ENCODE measurements at regions not wholly inside any gene's neighbourhood (a gene's known extent, or its start where the extent isn't known, plus 50 kb on each side); places are given as distances from the start of the nearest gene placed in this dataset.

GRCh38 chr5:99621772-99622681, 693.2 kb upstream of the CHD1 start:
- Mint-ChIP-seq H3K27ac (no peak overlapping the region), H3K4me3 (no peak overlapping the region), H3K36me3 (no peaks in the 10 kb centered on the region), H3K27me3 (no peaks in the 10 kb centered on the region), H3K4me1 (no peaks in the 10 kb centered on the region), H3K9me3 (peaks cover 0 to 5% (median 2%) of the 10 kb centered on the region in 8 donors)
- Histone ChIP-seq H3K4me3 (ENCODE audit: low read length in 2 of 2) (no peak overlapping the region), H3K27ac (ENCODE audit: low read depth, low read length) (no peak overlapping the region), H3K36me3 (ENCODE audit: insufficient read depth, low read length) (no peaks in the 10 kb centered on the region), H3K4me1 (ENCODE audit: insufficient read depth, low read length) (no peaks in the 10 kb centered on the region), H3K27me3 (ENCODE audit: insufficient read depth, low read length) (no peaks in the 10 kb centered on the region), H3K9me3 (ENCODE audit: control insufficient read depth in 1 of 2, low read length in 2 of 2) (no peaks in the 10 kb centered on the region)
- CTCF ChIA-PET (ENCODE audit: partially characterized antibody) = no interaction called here
- POLR2A ChIA-PET (ENCODE audit: partially characterized antibody) = no interaction called here
- no peak for DNase-seq
- intact Hi-C loops (cut with micrococcal nuclease) = no loop called here

GRCh38 chr5:99617335-99617734, 688.5 kb upstream of the CHD1 start:
- intact Hi-C loops (cut with micrococcal nuclease) = no loop called here
- ChIA-PET POLR2A (ENCODE audit: partially characterized antibody) (no interaction called here), CTCF (ENCODE audit: partially characterized antibody) (no interaction called here)
- no peak overlapping the region for H3K27ac Mint-ChIP-seq
- H3K27me3 Mint-ChIP-seq = no peaks in the 10 kb centered on the region
- H3K36me3 Mint-ChIP-seq = no peaks in the 10 kb centered on the region
- no peaks in the 10 kb centered on the region for H3K4me1 Mint-ChIP-seq
- no peak overlapping the region for H3K4me3 Mint-ChIP-seq
- Histone ChIP-seq H3K36me3 (ENCODE audit: insufficient read depth, low read length) (no peaks in the 10 kb centered on the region), H3K9me3 (ENCODE audit: control insufficient read depth in 1 of 2, low read length in 2 of 2) (no peaks in the 10 kb centered on the region), H3K27me3 (ENCODE audit: insufficient read depth, low read length) (no peaks in the 10 kb centered on the region), H3K4me3 (ENCODE audit: low read length in 2 of 2) (no peak overlapping the region), H3K27ac (ENCODE audit: low read depth, low read length) (no peak overlapping the region), H3K4me1 (ENCODE audit: insufficient read depth, low read length) (no peaks in the 10 kb centered on the region)
- DNase-seq = no peak
- peaks cover 0 to 5% (median 2%) of the 10 kb centered on the region in 8 donors for H3K9me3 Mint-ChIP-seq

DNA sequence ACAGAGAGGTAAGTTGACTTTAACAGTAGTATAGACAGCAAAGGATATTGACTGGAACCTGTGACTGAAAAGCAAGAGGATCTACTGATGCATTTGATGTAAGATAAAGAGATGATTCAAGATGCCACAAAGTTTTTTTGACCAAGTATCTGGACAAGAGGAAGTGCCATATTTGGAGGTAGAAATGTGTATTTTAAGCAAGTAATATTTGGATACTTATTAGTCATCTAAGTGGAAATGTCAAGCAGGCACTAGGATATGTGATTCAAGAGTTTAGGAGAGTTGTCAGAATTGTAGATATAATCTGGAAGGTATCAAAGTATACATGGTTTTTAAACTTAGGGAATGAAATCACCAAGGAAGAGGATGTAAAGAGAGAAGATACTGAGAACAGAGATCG, 686.1 kb upstream of the CHD1 start:
- no peak overlapping the region for H3K27ac Mint-ChIP-seq
- DNase-seq = no peak
- ChIA-PET POLR2A (ENCODE audit: partially characterized antibody) (no interaction called here), CTCF (ENCODE audit: partially characterized antibody) (no interaction called here)
- Histone ChIP-seq H3K9me3 (ENCODE audit: control insufficient read depth in 1 of 2, low read length in 2 of 2) (no peaks in the 10 kb centered on the region), H3K4me1 (ENCODE audit: insufficient read depth, low read length) (no peaks in the 10 kb centered on the region), H3K4me3 (ENCODE audit: low read length in 2 of 2) (no peak overlapping the region), H3K27ac (ENCODE audit: low read depth, low read length) (no peak overlapping the region), H3K27me3 (ENCODE audit: insufficient read depth, low read length) (no peaks in the 10 kb centered on the region), H3K36me3 (ENCODE audit: insufficient read depth, low read length) (no peaks in the 10 kb centered on the region)
- no peaks in the 10 kb centered on the region for H3K4me1 Mint-ChIP-seq
- no peaks in the 10 kb centered on the region for H3K36me3 Mint-ChIP-seq
- peaks cover 0 to 5% (median 0%) of the 10 kb centered on the region in 8 donors for H3K9me3 Mint-ChIP-seq
- H3K27me3 Mint-ChIP-seq = no peaks in the 10 kb centered on the region
- H3K4me3 Mint-ChIP-seq = no peak overlapping the region
- intact Hi-C loops (cut with micrococcal nuclease) = no loop called here

- no peaks in the 10 kb centered on the region for H3K4me1 Mint-ChIP-seq
- H3K36me3 ChIP-seq (ENCODE audit: insufficient read depth, low read length) = no peaks in the 10 kb centered on the region
Observed at GRCh38 chr5:99607124-99607523, 678.3 kb upstream of the CHD1 start.

GRCh38 chr5:99605904-99606303, 677.1 kb upstream of the CHD1 start:
- Mint-ChIP-seq H3K27me3 (no peaks in the 10 kb centered on the region), H3K9me3 (no peaks in the 10 kb centered on the region), H3K4me3 (no peak overlapping the region), H3K4me1 (no peaks in the 10 kb centered on the region), H3K36me3 (no peaks in the 10 kb centered on the region), H3K27ac (no peak overlapping the region)
- H3K4me1 ChIP-seq (ENCODE audit: insufficient read depth, low read length) = no peaks in the 10 kb centered on the region
- no peak overlapping the region for H3K27ac ChIP-seq (ENCODE audit: low read depth, low read length)
- ChIA-PET CTCF (ENCODE audit: partially characterized antibody) (interaction anchor here (1.0 kb wide), 1 partner anchor 19 kb away, joined by 3 read pairs; no protein-coding TSS in a partner anchor), POLR2A (ENCODE audit: partially characterized antibody) (no interaction called here)
- no peaks in the 10 kb centered on the region for H3K36me3 ChIP-seq (ENCODE audit: insufficient read depth, low read length)
- no peak for DNase-seq
- no peaks in the 10 kb centered on the region for H3K9me3 ChIP-seq (ENCODE audit: control insufficient read depth in 1 of 2, low read length in 2 of 2)
- intact Hi-C loops (cut with micrococcal nuclease) = no loop called here
- no peak overlapping the region for H3K4me3 ChIP-seq (ENCODE audit: low read length in 2 of 2)
- H3K27me3 ChIP-seq (ENCODE audit: insufficient read depth, low read length) = no peaks in the 10 kb centered on the region

More at GRCh38 chr5:99607124-99607523, 678.3 kb upstream of the CHD1 start:
- H3K27ac Mint-ChIP-seq = no peak overlapping the region
- DNase-seq = no peak
- intact Hi-C loops (cut with micrococcal nuclease) = no loop called here
- CTCF ChIA-PET (ENCODE audit: partially characterized antibody) = interaction anchor here (1.0 kb wide), 1 partner anchor 18 kb away, joined by 3 read pairs; no protein-coding TSS in a partner anchor
- no peaks in the 10 kb centered on the region for H3K9me3 Mint-ChIP-seq
- Histone ChIP-seq H3K27me3 (ENCODE audit: insufficient read depth, low read length) (no peaks in the 10 kb centered on the region), H3K4me1 (ENCODE audit: insufficient read depth, low read length) (no peaks in the 10 kb centered on the region), H3K27ac (ENCODE audit: low read depth, low read length) (no peak overlapping the region), H3K4me3 (ENCODE audit: low read length in 2 of 2) (no peak overlapping the region), H3K9me3 (ENCODE audit: control insufficient read depth in 1 of 2, low read length in 2 of 2) (no peaks in the 10 kb centered on the region)
- no peak overlapping the region for H3K4me3 Mint-ChIP-seq
- H3K36me3 Mint-ChIP-seq = no peaks in the 10 kb centered on the region
- POLR2A ChIA-PET (ENCODE audit: partially characterized antibody) = no interaction called here
- no peaks in the 10 kb centered on the region for H3K27me3 Mint-ChIP-seq

DNA sequence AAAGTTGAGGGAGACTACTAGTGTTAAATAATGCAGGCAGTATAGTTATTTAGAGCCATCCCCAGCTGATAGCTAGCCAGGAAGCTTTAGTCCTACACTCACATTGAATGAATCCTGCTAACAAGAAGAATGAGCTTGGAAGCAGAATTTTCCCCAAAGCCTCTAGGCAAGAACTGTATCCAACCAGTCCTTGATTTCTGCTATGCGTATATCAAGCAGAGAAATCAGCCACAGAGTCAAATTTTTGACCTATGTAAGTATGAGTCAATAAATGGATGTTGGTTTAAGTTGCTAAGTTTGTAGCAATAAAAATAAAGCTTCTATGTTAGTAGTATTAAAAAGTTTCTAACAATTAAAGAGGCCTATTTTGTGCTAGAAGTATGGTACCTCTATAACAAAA, 672.1 kb upstream of the CHD1 start:
- H3K27ac Mint-ChIP-seq = no peak overlapping the region
- peaks cover 0 to 4% (median 0%) of the 10 kb centered on the region in 8 donors for H3K9me3 Mint-ChIP-seq
- H3K27ac ChIP-seq (ENCODE audit: low read depth, low read length) = no peak overlapping the region
- H3K36me3 ChIP-seq (ENCODE audit: insufficient read depth, low read length) = no peaks in the 10 kb centered on the region
- no peaks in the 10 kb centered on the region for H3K4me1 ChIP-seq (ENCODE audit: insufficient read depth, low read length)
- no peaks in the 10 kb centered on the region for H3K36me3 Mint-ChIP-seq
- ChIA-PET CTCF (ENCODE audit: partially characterized antibody) (no interaction called here), POLR2A (ENCODE audit: partially characterized antibody) (no interaction called here)
- no peak for DNase-seq
- intact Hi-C loops (cut with micrococcal nuclease) = no loop called here
- H3K27me3 ChIP-seq (ENCODE audit: insufficient read depth, low read length) = no peaks in the 10 kb centered on the region
- no peak overlapping the region for H3K4me3 Mint-ChIP-seq
- no peaks in the 10 kb centered on the region for H3K27me3 Mint-ChIP-seq
- H3K9me3 ChIP-seq (ENCODE audit: control insufficient read depth in 1 of 2, low read length in 2 of 2) = no peaks in the 10 kb centered on the region
- no peaks in the 10 kb centered on the region for H3K4me1 Mint-ChIP-seq
- no peak overlapping the region for H3K4me3 ChIP-seq (ENCODE audit: low read length in 2 of 2)

GRCh38 chr5:99590806-99591205, 662.0 kb upstream of the CHD1 start:
- Mint-ChIP-seq H3K27me3 (no peaks in the 10 kb centered on the region), H3K9me3 (peaks cover 0 to 4% (median under 1%) of the 10 kb centered on the region in 8 donors)
- no peak overlapping the region for H3K4me3 ChIP-seq (ENCODE audit: low read length in 2 of 2)

More at GRCh38 chr5:99590806-99591205, 662.0 kb upstream of the CHD1 start:
- ChIA-PET CTCF (ENCODE audit: partially characterized antibody) (no interaction called here), POLR2A (ENCODE audit: partially characterized antibody) (no interaction called here)
- intact Hi-C loops (cut with micrococcal nuclease) = no loop called here
- Histone ChIP-seq H3K9me3 (ENCODE audit: control insufficient read depth in 1 of 2, low read length in 2 of 2) (no peaks in the 10 kb centered on the region), H3K4me1 (ENCODE audit: insufficient read depth, low read length) (no peaks in the 10 kb centered on the region), H3K36me3 (ENCODE audit: insufficient read depth, low read length) (no peaks in the 10 kb centered on the region), H3K27me3 (ENCODE audit: insufficient read depth, low read length) (no peaks in the 10 kb centered on the region), H3K27ac (ENCODE audit: low read depth, low read length) (no peak overlapping the region)
- Mint-ChIP-seq H3K4me1 (no peaks in the 10 kb centered on the region), H3K4me3 (no peak overlapping the region), H3K27ac (no peak overlapping the region), H3K36me3 (no peaks in the 10 kb centered on the region)
- no peak for DNase-seq
